ENCODE measurements at regions not wholly inside any gene's neighbourhood (a gene's known extent, or its start where the extent isn't known, plus 50 kb on each side); places are given as distances from the start of the nearest gene placed in this dataset.

GRCh38 chr22:19574247-19574646, 50.0 kb upstream of the CLDN5 start:
- H3K4me3 ChIP-seq (ENCODE audit: low read depth, low read length) = no peak overlapping the region
- no peak for TF ChIP-seq CTCF (IDR thresholded peaks at IDR 0.05; ENCODE audit: low read depth, low read length)

- peak overlapping the region; percentile 15; the same call in 1 of the 2 replicates for H3K4me3 ChIP-seq (ENCODE audit: low read depth, low read length)
- TF ChIP-seq CTCF (IDR thresholded peaks at IDR 0.05; ENCODE audit: low read depth, low read length) = no peak
Observed at GRCh38 chr22:19576460-19577421, 52.5 kb upstream of the CLDN5 start.

- TF ChIP-seq CTCF (IDR thresholded peaks at IDR 0.05; ENCODE audit: low read depth, low read length) = no peak
- H3K4me3 ChIP-seq (ENCODE audit: low read depth, low read length) = no peak overlapping the region
Observed at GRCh38 chr22:19577422-19577966, 53.3 kb upstream of the CLDN5 start.

- no peak overlapping the region for H3K4me3 ChIP-seq (ENCODE audit: low read depth, low read length)
- no peak for TF ChIP-seq CTCF (IDR thresholded peaks at IDR 0.05; ENCODE audit: low read depth, low read length)
Observed at GRCh38 chr22:19578180-19579004, 54.2 kb upstream of the CLDN5 start.

GRCh38 chr22:19579115-19579811, 55.1 kb upstream of the CLDN5 start:
- no peak overlapping the region for H3K4me3 ChIP-seq (ENCODE audit: low read depth, low read length)
- TF ChIP-seq CTCF (IDR thresholded peaks at IDR 0.05; ENCODE audit: low read depth, low read length) = no peak

GRCh38 chr22:19579880-19580279, 55.7 kb upstream of the CLDN5 start:
- no peak for TF ChIP-seq CTCF (IDR thresholded peaks at IDR 0.05; ENCODE audit: low read depth, low read length)
- no peak overlapping the region for H3K4me3 ChIP-seq (ENCODE audit: low read depth, low read length)

Measured in WI38 (cell line).